GM21367 (cell line): ENCODE measurements at regions not wholly inside any gene's neighbourhood (a gene's known extent, or its start where the extent isn't known, plus 50 kb on each side); places are given as distances from the start of the nearest gene placed in this dataset.
"Not testable (repeated sequence)": the region's sequence is repeated elsewhere in the genome, so short reads cannot be mapped to it uniquely, and the experiment has no call there.

Source experiments
- ATAC-seq: cut with Tn5 transposase; IDR thresholded peaks from one replicate; pipeline ENCODE4 v1.9.1; 2021; ENCODE audit not compliant: unreplicated experiment

- ATAC-seq, result no peak
Measured at GRCh38 chr7:156590212-156590611, 50.4 kb upstream of the RNF32 start.

- ATAC-seq, result no peak
Measured at GRCh38 chr7:156589808-156590207, 50.8 kb upstream of the RNF32 start.

GRCh38 chr7:156585926-156586325 is 54.6 kb upstream of the RNF32 start:
- no peak for ATAC-seq

DNA sequence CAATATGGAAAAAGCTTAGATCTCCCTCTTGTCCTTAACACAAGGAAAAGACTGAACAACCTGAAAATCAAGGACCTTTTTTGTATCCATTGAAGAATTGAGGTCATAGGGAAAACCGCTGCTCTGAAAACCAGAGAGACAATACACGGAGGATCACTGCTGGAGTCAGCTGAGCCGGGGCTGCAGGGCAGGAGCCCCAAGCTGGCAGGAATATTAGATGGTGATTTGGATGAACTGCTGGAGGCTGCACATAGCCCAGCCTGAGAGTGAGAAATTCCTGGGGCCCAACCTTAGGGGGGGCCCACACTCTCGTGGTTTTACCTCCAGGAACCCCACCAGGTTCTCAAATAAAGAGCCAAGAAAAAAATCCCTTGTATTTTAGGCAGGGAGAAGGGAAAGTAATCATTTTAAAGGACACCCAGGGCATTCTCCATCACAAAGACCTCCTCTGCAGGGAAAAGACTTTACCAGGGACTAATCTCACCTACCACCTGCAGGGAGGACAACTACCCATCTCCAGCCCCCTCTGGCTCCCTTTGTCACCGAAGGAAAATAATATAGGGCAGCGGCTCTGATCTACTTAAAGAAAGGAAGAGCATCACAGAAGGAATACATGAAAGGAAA is 55.4 kb upstream of the RNF32 start:
- no peak for ATAC-seq

DNA sequence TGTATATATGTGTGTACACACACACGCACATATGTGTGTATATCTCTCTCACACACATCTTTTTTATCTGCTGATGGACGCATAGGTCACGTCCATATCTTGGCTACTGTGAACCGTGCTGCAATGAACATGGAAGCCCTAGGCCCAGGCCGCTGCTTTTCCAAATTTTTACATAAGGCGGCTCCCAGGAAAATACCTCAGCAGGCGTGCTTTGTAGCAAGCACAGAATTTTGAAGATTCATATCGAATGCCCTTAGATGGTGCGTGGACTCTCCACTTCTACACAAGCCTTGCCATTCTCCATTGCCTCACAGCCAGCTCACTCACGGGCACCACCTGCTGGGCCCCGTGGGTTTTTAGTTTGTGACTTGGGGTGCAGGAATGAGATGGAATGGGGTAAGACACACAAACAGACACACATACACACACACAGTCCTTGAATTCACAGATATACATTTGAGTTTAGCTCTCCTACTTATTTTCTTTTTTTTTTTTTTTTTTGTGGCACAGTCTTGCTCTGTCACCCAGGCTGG is 57.9 kb upstream of the RNF32 start:
- ATAC-seq, result no peak

DNA sequence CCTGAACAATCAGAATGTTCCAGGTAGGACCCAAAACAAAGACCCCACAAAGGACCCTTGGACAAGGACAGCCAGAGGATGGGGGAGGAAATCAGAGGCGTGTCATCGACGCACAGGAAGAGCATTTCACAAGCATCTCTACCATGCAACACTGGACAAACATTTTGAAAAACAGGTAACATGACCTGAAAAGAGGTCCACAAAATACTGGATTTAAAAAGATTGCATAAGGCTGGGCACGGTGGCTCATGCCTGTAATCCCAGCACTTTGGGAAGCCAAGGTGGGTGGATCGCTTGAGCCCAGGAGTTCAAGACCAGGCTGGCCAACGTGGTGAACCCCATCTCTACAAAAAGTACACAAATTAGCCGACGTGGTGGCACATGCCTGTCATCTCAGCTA is 60.5 kb upstream of the RNF32 start:
- no peak for ATAC-seq

- ATAC-seq, result no peak
Measured at GRCh38 chr7:156579566-156579965, 61.0 kb upstream of the RNF32 start.

GRCh38 chr7:156578978-156579430 is 61.6 kb upstream of the RNF32 start:
- ATAC-seq, result no peak

DNA sequence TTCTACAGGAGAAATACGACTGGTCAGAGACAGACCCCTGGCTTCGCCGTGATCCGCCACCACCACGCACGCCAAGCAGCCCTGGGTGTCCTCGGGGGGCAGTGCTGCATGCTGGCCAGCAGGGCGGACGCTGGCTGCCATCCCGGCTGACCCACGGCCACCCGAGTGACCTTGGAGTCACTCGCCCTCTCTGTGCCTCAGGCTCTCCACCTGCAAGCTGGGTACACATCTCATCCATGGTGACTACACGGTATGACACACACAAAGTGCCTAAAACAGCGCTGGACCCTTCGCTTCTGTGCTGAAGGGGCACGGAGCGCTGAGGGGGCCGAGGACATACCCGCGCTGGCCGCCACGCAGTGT is 62.0 kb upstream of the RNF32 start:
- no peak for ATAC-seq

DNA sequence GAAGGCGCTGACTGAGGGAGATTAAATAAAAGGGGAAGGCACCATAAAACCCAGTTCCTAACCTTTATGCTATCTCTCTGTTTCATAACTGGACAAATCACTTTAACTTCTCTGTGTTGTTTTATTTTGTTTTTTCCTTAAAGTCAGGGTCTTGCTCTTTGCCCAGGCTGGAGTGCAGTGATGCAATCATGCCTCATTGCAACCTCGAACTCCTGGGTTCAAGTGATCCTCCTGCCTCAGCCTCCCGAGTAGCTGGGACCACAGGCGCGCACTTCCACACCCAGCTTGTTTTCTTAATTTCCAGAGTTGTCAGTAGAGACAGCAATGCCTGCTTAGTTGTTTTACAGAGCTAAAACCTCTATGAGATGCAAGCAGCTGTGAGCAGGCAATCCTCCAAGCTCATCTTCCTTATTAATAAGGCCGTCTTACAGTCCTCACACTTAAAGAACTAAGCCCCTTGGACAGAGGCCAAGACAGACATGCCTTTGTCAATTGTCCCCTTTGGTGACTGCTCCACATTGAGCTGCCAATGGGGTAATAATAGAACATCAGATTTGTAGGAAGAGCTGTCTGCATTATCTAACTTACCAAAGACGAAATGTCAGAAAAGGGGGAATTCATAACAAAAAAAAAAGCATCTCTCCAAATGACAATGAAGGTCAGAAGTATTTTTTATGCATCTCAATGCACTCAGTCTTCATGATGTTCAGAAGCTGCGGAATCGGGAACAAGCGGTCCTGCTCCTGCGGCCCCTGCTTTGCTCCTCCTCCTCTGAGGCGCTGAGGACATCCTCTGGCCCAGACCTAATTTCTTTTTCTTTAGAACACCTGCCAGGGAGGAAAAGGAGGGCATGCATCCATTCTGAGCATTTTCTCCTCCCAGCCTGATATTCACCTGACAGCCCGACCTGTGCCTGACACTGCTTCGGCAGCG is 62.7 kb upstream of the RNF32 start:
- ATAC-seq, result no peak

DNA sequence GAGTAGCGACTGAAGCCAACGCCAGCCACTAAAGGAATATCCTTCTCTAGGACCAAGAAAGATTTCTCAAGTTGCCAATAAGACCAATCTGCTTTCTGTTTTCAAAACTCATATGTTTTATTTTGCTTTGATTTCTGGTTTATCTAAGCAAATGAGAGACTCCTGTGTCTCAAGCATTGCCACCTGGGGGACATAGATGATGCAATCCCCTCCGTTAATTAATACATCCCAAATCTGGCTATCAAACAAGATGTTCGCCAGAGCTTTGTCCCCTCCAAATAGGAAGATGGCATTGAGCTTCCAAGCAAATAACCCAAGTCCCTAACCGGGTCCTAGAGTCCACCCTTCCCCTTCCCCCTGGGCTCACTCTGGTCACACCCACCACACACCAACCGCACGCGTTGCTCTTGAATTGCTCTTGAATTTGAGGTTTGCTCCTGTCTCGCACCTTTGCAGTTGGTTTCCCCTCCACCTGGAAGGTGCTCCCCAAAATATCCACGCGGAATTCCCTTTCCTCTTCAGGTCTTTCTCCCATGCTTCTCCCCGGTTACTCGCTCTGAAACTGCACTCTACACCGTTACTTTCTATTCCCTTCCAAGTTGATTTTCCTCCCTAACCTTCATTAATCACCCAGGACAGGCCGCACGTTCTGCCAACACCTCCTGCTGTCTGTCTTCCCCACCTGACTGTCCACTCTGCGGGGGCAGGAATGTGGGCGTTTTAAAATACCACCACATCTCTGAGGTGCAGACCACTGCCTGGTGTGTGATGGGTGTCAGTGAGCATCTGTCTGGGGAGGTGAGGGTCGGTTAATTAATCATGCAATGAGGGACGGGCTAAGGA is 64.1 kb upstream of the RNF32 start:
- no peak for ATAC-seq

GRCh38 chr7:156568258-156568657 is 72.3 kb upstream of the RNF32 start:
- no peak for ATAC-seq

DNA sequence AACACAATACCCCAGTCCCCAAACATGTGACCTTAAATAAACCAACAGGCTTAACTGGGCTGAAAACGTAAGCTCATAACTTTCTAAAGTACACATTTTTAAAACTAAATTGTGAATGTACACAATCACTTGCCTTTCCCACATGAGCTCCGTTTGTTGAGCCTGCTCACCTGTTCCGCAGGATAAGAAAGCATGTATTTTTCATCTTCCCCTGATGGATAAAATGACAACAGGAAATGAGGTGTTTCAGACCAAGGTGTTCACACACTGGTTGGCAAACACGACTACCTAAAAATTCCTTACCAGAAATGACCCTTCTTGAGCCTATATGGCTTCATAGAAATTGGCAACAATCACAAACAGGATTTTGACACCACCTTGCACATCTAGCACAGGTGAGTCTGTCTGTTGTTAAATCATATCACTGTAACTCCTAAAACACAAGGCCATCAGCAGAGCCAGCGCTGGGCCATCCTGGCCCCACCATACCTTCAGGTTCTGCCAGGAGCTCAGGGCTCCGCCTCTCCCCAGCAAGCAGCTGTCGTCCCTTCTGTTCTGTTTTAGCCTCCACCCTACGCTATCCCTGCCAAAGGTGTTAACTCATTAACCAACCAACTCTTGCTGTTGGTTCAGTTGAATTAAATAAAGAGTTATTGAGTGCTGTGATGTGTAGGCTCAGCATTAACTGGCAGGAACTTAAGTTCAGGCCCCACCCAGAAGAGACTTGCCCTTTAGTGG is 73.6 kb upstream of the RNF32 start:
- no peak for ATAC-seq

DNA sequence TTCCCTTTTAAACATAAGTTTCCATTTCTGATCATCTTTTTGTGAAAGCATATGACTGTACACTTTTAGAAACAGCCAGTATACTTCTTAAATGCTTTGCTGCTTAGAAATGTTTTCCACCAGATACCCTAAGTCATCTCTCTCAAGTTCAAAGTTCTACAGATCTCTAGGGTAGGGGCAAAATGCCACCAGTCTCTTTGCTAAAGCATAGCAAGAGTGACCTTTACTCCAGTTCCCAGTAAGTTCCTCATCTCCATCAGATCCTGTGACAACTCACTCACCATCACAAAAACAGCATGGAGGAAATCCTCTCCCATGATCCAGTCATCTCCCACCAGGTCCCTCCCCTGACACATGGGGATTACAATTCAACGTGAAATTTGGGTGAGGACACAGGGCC is 75.6 kb upstream of the RNF32 start:
- not testable (repeated sequence) for ATAC-seq

DNA sequence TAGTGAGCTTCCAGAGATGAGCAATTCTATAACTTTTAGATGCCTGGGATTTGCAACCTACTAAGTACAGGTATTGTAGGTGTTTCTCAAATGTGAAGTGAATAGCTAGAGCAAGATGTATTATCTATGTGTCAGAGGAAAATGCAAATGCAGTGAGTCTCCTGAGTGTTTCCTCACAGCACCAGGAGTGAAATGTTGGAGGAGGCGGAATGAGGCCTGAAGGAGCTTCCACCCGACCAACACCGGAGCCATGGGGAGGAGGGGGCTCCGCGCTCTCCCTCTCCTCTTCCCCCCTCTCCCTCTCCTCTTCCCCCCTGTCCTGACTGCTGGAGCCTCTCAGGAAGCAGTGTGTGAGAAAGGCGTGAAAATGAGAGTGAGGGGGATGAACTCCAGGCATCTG is 79.9 kb upstream of the RNF32 start:
- no peak for ATAC-seq

DNA sequence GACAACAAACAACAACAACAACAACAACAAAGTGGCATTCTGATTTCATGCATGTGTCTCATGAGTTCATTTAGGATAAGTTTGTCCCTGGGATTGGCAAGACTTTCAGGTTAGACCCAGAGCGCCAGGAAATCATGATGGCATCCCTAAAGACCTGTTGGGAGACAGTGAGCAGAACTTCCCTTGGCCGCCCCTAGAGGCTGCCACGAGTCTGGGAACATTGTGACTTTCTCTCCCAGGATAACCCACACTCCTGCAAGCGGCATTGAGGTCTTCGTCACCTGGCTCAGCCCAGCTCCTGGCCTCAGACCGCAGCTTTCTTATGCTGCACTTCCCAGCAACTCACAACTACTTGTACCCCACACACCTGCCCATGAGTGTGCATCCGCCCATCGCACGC is 80.5 kb upstream of the RNF32 start:
- no peak for ATAC-seq

- no peak for ATAC-seq
Measured at GRCh38 chr7:156559001-156559400, 81.6 kb upstream of the RNF32 start.

DNA sequence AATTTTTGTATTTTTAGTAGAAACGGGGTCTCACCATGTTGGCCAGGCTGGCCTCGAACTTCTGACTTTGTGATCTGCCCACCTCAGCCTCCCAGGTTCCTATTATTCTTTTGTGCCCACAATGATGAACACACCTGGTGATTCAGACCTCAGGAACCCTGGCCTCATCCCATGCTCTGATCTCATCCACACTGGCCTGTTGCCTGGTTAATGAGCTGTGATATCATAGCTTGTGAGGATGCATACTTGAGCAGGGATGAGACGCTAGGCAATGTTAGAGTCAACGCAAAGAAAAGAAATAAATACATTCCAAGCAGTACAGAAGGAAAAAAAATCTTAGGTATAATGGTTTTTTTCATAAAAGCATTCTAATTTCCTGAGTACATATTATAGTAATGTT is 82.4 kb upstream of the RNF32 start:
- no peak for ATAC-seq

GRCh38 chr7:156556083-156556482 is 84.5 kb upstream of the RNF32 start:
- no peak for ATAC-seq

DNA sequence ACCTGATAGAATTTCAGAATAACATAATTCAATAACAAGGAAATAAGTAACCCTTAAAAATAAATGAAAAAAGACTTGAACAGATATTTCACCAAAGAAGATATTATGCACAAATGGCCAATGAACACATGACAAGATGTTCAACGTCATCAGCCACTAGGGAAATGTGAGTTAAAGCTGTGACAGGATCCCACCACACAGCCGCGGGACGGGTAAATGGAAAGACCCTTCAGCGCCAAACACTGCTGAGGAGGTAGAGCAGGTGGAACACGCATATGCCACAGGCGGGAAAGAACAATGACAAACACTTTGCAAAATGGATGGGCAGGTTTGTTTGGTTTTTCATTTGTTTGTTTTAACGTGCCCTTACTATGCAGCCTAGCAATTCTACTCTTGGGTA is 86.1 kb upstream of the RNF32 start:
- ATAC-seq, result no peak

DNA sequence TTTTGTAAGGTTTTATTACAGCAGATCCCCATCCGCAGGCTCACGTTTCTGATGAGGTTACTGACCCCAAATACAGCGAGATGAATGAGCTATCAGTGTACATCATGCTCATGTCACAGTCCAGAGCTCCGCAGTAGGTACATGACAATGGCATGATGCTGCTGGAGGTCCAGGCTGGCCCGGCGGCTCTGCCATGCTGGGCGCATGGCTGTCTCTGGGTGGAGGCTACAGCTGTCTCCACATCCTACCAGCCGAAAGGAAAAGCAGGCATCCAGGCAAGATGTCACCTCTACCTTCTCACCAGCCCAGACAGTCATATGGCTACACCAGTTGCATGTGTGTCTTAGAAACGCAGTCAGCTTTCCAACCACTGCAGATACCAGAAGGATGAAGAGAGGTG is 90.9 kb upstream of the RNF32 start:
- ATAC-seq, result no peak
